ENCODE measurements at regions not wholly inside any gene's neighbourhood (a gene's known extent, or its start where the extent isn't known, plus 50 kb on each side); places are given as distances from the start of the nearest gene placed in this dataset.

DNA sequence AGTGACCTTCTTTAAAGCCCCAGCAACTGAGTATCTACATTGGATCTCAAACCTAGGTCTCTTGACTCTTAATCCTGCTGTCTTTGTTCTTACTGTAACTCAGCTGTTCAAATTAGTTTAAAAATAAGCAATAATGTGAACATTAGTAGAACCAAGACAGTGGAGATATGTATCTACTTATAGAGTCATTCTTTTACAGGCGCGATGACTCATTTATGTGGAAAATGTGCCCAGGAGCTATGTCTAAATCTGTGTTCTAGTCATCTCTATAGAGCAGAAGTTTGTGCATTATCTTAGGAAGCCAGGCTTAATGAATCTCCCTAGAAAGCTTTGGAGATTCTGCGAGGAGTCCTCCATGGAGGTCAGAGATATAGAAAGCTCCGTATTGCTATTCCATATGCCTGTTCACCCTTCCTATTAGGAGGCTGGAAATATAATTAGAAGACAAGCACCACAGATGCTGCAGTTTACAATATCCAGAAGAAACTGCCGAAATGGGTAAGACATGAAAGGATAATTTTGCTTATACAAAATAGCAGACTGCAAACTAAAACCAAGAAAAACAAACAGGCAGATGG, 211.6 kb downstream of the TRIB2 start:
- TF ChIP-seq GATA2 (IDR thresholded peaks at IDR 0.05; ENCODE audit: low read depth, low read length) = no peak
- TF ChIP-seq GATA3 (IDR thresholded peaks at IDR 0.05; ENCODE audit: low read depth, low read length) = 0 out of 2 replicates have a peak, but pooled peaks have one; percentile 37

All from SH-SY5Y (cell line).